ENCODE measurements at regions not wholly inside any gene's neighbourhood (a gene's known extent, or its start where the extent isn't known, plus 50 kb on each side); places are given as distances from the start of the nearest gene placed in this dataset.

GRCh38 chr9:3682186-3682585 lies 156.4 kb upstream of the RFX3 start:
- TF ChIP-seq CTCF (IDR thresholded peaks at IDR 0.05) (no peak), EZH2 (IDR thresholded peaks at IDR 0.05) (no peak), EZH2phosphoT487 (IDR thresholded peaks at IDR 0.05) (no peak)

GRCh38 chr9:3677541-3677940 lies 151.7 kb upstream of the RFX3 start:
- Histone ChIP-seq H3K36me3 (no peaks in the 10 kb centered on the region), H3K4me3 (no peak overlapping the region)
- no peak for TF ChIP-seq EZH2phosphoT487 (IDR thresholded peaks at IDR 0.05)
- no peak for TF ChIP-seq EZH2 (IDR thresholded peaks at IDR 0.05)
- no peak for TF ChIP-seq CTCF (IDR thresholded peaks at IDR 0.05)

More at GRCh38 chr9:3682186-3682585, 156.4 kb upstream of the RFX3 start:
- Histone ChIP-seq H3F3A (ENCODE audit: low read depth) (no peaks in the 10 kb centered on the region), H3K9ac (no peak overlapping the region), H3K36me3 (no peaks in the 10 kb centered on the region), H4K20me1 (ENCODE audit: low read depth) (no peaks in the 10 kb centered on the region), H3K79me2 (ENCODE audit: low read depth) (no peaks in the 10 kb centered on the region), H3K9me3 (ENCODE audit: low read depth) (no peaks in the 10 kb centered on the region), H3K4me3 (no peak overlapping the region), H3K4me1 (peaks cover 3% of the 10 kb centered on the region), H3K27ac (no peak overlapping the region), H3K4me2 (no peak overlapping the region), H2AFZ (replicated peaks) (no peak overlapping the region), H3K27me3 (no peaks in the 10 kb centered on the region)
- no peak for DNase-seq (ENCODE audit: low spot score)
- no peaks in the 10 kb centered on the region for H3K9me3 Mint-ChIP-seq
- H3K4me3 Mint-ChIP-seq: no peak overlapping the region
- H3K4me1 Mint-ChIP-seq: no peaks in the 10 kb centered on the region
- H3K36me3 Mint-ChIP-seq: no peaks in the 10 kb centered on the region
- H3K27me3 Mint-ChIP-seq (ENCODE audit: insufficient read depth, low read depth): no peaks in the 10 kb centered on the region
- no peak overlapping the region for H3K27ac Mint-ChIP-seq

GRCh38 chr9:3676766-3677165 lies 151.0 kb upstream of the RFX3 start:
- Mint-ChIP-seq H3K9me3 (no peaks in the 10 kb centered on the region), H3K36me3 (no peaks in the 10 kb centered on the region), H3K4me1 (no peaks in the 10 kb centered on the region), H3K27ac (no peak overlapping the region), H3K27me3 (ENCODE audit: insufficient read depth, low read depth) (no peaks in the 10 kb centered on the region), H3K4me3 (no peak overlapping the region)
- H3K27me3 ChIP-seq: no peaks in the 10 kb centered on the region
- no peak overlapping the region for H3K27ac ChIP-seq
- H3K79me2 ChIP-seq (ENCODE audit: low read depth): no peaks in the 10 kb centered on the region
- H3K9me3 ChIP-seq (ENCODE audit: low read depth): no peaks in the 10 kb centered on the region
- H3K9ac ChIP-seq: no peak overlapping the region
- H3F3A ChIP-seq (ENCODE audit: low read depth): no peaks in the 10 kb centered on the region
- no peak overlapping the region for H2AFZ ChIP-seq (replicated peaks)
- H3K36me3 ChIP-seq: no peaks in the 10 kb centered on the region
- no peak overlapping the region for H3K4me3 ChIP-seq
- TF ChIP-seq EZH2phosphoT487 (IDR thresholded peaks at IDR 0.05) (no peak), EZH2 (IDR thresholded peaks at IDR 0.05) (no peak), CTCF (IDR thresholded peaks at IDR 0.05) (no peak)
- no peak overlapping the region for H3K4me2 ChIP-seq
- H4K20me1 ChIP-seq (ENCODE audit: low read depth): no peaks in the 10 kb centered on the region
- H3K4me1 ChIP-seq: peaks cover 4% of the 10 kb centered on the region
- DNase-seq (ENCODE audit: low spot score): no peak

More at GRCh38 chr9:3677541-3677940, 151.7 kb upstream of the RFX3 start:
- H3K79me2 ChIP-seq (ENCODE audit: low read depth): no peaks in the 10 kb centered on the region
- no peaks in the 10 kb centered on the region for H3K9me3 ChIP-seq (ENCODE audit: low read depth)
- no peaks in the 10 kb centered on the region for H3K36me3 Mint-ChIP-seq
- no peak overlapping the region for H3K9ac ChIP-seq
- H3K4me1 ChIP-seq: peaks cover 3% of the 10 kb centered on the region
- no peak overlapping the region for H3K27ac Mint-ChIP-seq
- no peaks in the 10 kb centered on the region for H3F3A ChIP-seq (ENCODE audit: low read depth)
- H3K27ac ChIP-seq: no peak overlapping the region
- no peak for DNase-seq (ENCODE audit: low spot score)
- no peaks in the 10 kb centered on the region for H3K9me3 Mint-ChIP-seq
- H3K27me3 Mint-ChIP-seq (ENCODE audit: insufficient read depth, low read depth): no peaks in the 10 kb centered on the region
- H3K27me3 ChIP-seq: no peaks in the 10 kb centered on the region
- no peak overlapping the region for H2AFZ ChIP-seq (replicated peaks)
- no peak overlapping the region for H3K4me3 Mint-ChIP-seq
- H3K4me1 Mint-ChIP-seq: no peaks in the 10 kb centered on the region
- no peak overlapping the region for H3K4me2 ChIP-seq
- H4K20me1 ChIP-seq (ENCODE audit: low read depth): no peaks in the 10 kb centered on the region

Measured in neural progenitor cell (in vitro differentiated cells).